ENCODE measurements at regions not wholly inside any gene's neighbourhood (a gene's known extent, or its start where the extent isn't known, plus 50 kb on each side); places are given as distances from the start of the nearest gene placed in this dataset.
A peak's percentile ranks its signal among the peaks of the same experiment; 100 is the strongest.

DNA sequence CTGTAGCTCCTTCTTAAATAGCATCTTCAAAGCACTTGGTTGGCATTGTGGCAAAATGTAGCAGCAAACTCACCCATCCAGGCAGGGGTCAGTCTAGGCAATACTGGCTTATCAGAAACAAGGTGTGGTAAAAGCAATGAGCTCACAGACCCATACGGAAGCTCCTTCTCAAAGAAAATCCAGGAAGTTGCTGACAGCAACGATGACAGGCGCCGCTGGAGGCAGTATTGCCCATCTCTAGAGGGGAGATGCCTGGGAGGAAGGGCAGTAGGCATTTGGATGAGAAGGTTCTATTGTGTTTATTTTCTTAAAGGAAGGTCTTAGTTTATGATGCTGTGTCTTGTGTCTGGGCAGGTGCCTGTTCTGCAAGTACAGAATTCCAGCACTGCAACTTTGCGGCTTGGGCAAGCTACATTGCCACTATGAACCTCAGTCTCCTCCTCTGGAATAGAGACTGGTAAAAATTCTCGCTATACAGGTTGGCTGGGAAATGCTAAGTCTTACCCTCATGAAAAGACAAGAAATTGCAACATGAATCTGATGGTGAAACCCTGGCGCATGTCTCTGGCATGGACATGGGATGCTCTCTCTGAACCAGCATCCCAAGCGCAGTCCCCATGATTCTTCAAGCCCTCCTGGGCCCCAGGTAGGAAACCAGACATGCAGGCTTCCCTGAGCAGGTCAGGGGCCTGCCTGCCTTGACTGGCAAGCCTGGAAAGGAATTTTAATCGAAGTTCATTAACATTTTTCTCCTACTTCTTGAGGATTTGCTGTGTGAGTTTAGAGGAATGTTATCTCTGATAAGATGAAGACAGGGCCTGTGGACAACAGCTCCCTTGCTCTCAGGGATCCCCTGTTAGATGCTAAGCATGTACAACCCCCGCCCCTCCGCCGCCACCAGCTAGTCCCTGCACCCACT is 156.0 kb downstream of the TFCP2L1 start:
- TF ChIP-seq, protein P1, sequence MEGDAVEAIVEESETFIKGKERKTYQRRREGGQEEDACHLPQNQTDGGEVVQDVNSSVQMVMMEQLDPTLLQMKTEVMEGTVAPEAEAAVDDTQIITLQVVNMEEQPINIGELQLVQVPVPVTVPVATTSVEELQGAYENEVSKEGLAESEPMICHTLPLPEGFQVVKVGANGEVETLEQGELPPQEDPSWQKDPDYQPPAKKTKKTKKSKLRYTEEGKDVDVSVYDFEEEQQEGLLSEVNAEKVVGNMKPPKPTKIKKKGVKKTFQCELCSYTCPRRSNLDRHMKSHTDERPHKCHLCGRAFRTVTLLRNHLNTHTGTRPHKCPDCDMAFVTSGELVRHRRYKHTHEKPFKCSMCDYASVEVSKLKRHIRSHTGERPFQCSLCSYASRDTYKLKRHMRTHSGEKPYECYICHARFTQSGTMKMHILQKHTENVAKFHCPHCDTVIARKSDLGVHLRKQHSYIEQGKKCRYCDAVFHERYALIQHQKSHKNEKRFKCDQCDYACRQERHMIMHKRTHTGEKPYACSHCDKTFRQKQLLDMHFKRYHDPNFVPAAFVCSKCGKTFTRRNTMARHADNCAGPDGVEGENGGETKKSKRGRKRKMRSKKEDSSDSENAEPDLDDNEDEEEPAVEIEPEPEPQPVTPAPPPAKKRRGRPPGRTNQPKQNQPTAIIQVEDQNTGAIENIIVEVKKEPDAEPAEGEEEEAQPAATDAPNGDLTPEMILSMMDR (IDR thresholded peaks at IDR 0.05; ENCODE audit: poor library complexity, severe bottlenecking): peak; percentile 57
- TF ChIP-seq EP300 (conservative IDR thresholded peaks at IDR 0.05; ENCODE audit: poor library complexity, severe bottlenecking) (no peak), EZH2 (IDR thresholded peaks at IDR 0.05; ENCODE audit: borderline replicate concordance, insufficient read depth, low read length, poor library complexity, severe bottlenecking) (no peak), POLR2AphosphoS5 (IDR thresholded peaks at IDR 0.05) (no peak)

All from neural cell (in vitro differentiated cells).